ENCODE measurements at regions not wholly inside any gene's neighbourhood (a gene's known extent, or its start where the extent isn't known, plus 50 kb on each side); places are given as distances from the start of the nearest gene placed in this dataset.

DNA sequence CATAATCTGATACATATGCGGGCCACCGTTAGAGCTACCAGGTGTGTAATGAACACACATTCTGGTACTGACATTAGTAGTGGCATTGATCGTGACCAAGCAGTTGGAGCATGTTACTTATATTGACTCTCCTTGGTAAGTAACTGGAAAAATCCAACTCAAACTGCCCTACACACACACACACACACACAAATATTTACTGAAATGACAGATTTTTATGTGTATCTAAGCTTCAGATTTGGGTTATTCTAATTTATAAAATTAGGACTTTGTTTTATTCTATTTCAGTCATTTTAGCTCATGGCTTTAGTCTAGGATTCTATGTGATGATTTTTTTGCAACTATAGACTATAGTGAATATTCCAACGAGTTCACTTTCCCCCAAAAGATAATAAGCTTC lies 1280.2 kb upstream of the ACO1 start:
- TF ChIP-seq CTCF (IDR thresholded peaks at IDR 0.05) = no peak
- TF ChIP-seq POLR2A (IDR thresholded peaks at IDR 0.05) = no peak
